ENCODE measurements at regions not wholly inside any gene's neighbourhood (a gene's known extent, or its start where the extent isn't known, plus 50 kb on each side); places are given as distances from the start of the nearest gene placed in this dataset.
"Not testable (repeated sequence)": the region's sequence is repeated elsewhere in the genome, so short reads cannot be mapped to it uniquely, and the experiment has no call there.

- DNase-seq: no peak
- intact Hi-C loops (cut with micrococcal nuclease): no loop called here
- H3K4me1 ChIP-seq (ENCODE audit: insufficient read depth, low read length): no peaks in the 10 kb centered on the region
- Mint-ChIP-seq H3K27me3 (no peaks in the 10 kb centered on the region), H3K4me1 (no peaks in the 10 kb centered on the region), H3K36me3 (no peaks in the 10 kb centered on the region), H3K9me3 (peaks cover 0 to 24% (median 9%) of the 10 kb centered on the region in 8 donors), H3K27ac (no peak overlapping the region), H3K4me3 (no peak overlapping the region)
- H3K9me3 ChIP-seq (ENCODE audit: control insufficient read depth in 1 of 2, low read length in 2 of 2): no peaks in the 10 kb centered on the region
- ChIA-PET CTCF (ENCODE audit: partially characterized antibody) (no interaction called here), POLR2A (ENCODE audit: partially characterized antibody) (no interaction called here)
- no peaks in the 10 kb centered on the region for H3K36me3 ChIP-seq (ENCODE audit: insufficient read depth, low read length)
- H3K27ac ChIP-seq (ENCODE audit: low read depth, low read length): no peak overlapping the region
- no peak overlapping the region for H3K4me3 ChIP-seq (ENCODE audit: low read length in 2 of 2)
- no peaks in the 10 kb centered on the region for H3K27me3 ChIP-seq (ENCODE audit: insufficient read depth, low read length)
These were observed 921.4 kb downstream of the MCTP2 start for GRCh38 chr15:95152741-95153140.

- H3K9me3 ChIP-seq (ENCODE audit: control insufficient read depth in 1 of 2, low read length in 2 of 2); H3K27me3 Mint-ChIP-seq; intact Hi-C loops (cut with micrococcal nuclease); H3K27ac Mint-ChIP-seq; H3K4me3 Mint-ChIP-seq; H3K4me1 ChIP-seq (ENCODE audit: insufficient read depth, low read length); H3K4me3 ChIP-seq (ENCODE audit: low read length in 2 of 2); H3K36me3 Mint-ChIP-seq; H3K36me3 ChIP-seq (ENCODE audit: insufficient read depth, low read length); H3K4me1 Mint-ChIP-seq; H3K27me3 ChIP-seq (ENCODE audit: insufficient read depth, low read length); DNase-seq; POLR2A ChIA-PET (ENCODE audit: partially characterized antibody); CTCF ChIA-PET (ENCODE audit: partially characterized antibody); H3K27ac ChIP-seq (ENCODE audit: low read depth, low read length): not testable (repeated sequence)
- peaks cover 0 to 24% (median 7%) of the 10 kb centered on the region in 8 donors for H3K9me3 Mint-ChIP-seq
These were observed 921.8 kb downstream of the MCTP2 start for GRCh38 chr15:95153201-95153600.

- no peak overlapping the region for H3K27ac Mint-ChIP-seq
- no peaks in the 10 kb centered on the region for H3K4me1 Mint-ChIP-seq
- intact Hi-C loops (cut with micrococcal nuclease): no loop called here
- no peaks in the 10 kb centered on the region for H3K36me3 Mint-ChIP-seq
- Histone ChIP-seq H3K27ac (ENCODE audit: low read depth, low read length) (no peak overlapping the region), H3K36me3 (ENCODE audit: insufficient read depth, low read length) (no peaks in the 10 kb centered on the region), H3K4me3 (ENCODE audit: low read length in 2 of 2) (no peak overlapping the region), H3K9me3 (ENCODE audit: control insufficient read depth in 1 of 2, low read length in 2 of 2) (no peaks in the 10 kb centered on the region), H3K4me1 (ENCODE audit: insufficient read depth, low read length) (no peaks in the 10 kb centered on the region), H3K27me3 (ENCODE audit: insufficient read depth, low read length) (no peaks in the 10 kb centered on the region)
- peaks cover 0 to 19% (median 3%) of the 10 kb centered on the region in 8 donors for H3K9me3 Mint-ChIP-seq
- no peak for DNase-seq
- H3K27me3 Mint-ChIP-seq: no peaks in the 10 kb centered on the region
- H3K4me3 Mint-ChIP-seq: no peak overlapping the region
- POLR2A ChIA-PET (ENCODE audit: partially characterized antibody): no interaction called here
- CTCF ChIA-PET (ENCODE audit: partially characterized antibody): no interaction called here
These were observed 929.0 kb downstream of the MCTP2 start for GRCh38 chr15:95160316-95160715.

- intact Hi-C loops (cut with micrococcal nuclease): no loop called here
- no peaks in the 10 kb centered on the region for H3K4me1 ChIP-seq (ENCODE audit: insufficient read depth, low read length)
- Mint-ChIP-seq H3K4me3 (no peak overlapping the region), H3K27me3 (no peaks in the 10 kb centered on the region), H3K36me3 (no peaks in the 10 kb centered on the region), H3K4me1 (no peaks in the 10 kb centered on the region), H3K27ac (no peak overlapping the region), H3K9me3 (peaks cover 0 to 12% (median 4%) of the 10 kb centered on the region in 8 donors)
- H3K27me3 ChIP-seq (ENCODE audit: insufficient read depth, low read length): no peaks in the 10 kb centered on the region
- H3K36me3 ChIP-seq (ENCODE audit: insufficient read depth, low read length): no peaks in the 10 kb centered on the region
- no peak overlapping the region for H3K4me3 ChIP-seq (ENCODE audit: low read length in 2 of 2)
- H3K9me3 ChIP-seq (ENCODE audit: control insufficient read depth in 1 of 2, low read length in 2 of 2): no peaks in the 10 kb centered on the region
- no peak overlapping the region for H3K27ac ChIP-seq (ENCODE audit: low read depth, low read length)
- ChIA-PET CTCF (ENCODE audit: partially characterized antibody) (no interaction called here), POLR2A (ENCODE audit: partially characterized antibody) (no interaction called here)
- DNase-seq: no peak
These were observed 930.7 kb downstream of the MCTP2 start for GRCh38 chr15:95162069-95162468.

GRCh38 chr15:95162531-95162930 lies 931.2 kb downstream of the MCTP2 start:
- no peak overlapping the region for H3K4me3 ChIP-seq (ENCODE audit: low read length in 2 of 2)
- H3K4me1 ChIP-seq (ENCODE audit: insufficient read depth, low read length): no peaks in the 10 kb centered on the region
- H3K27ac ChIP-seq (ENCODE audit: low read depth, low read length): no peak overlapping the region
- Mint-ChIP-seq H3K4me1 (no peaks in the 10 kb centered on the region), H3K36me3 (no peaks in the 10 kb centered on the region), H3K4me3 (no peak overlapping the region), H3K9me3 (peaks cover 0 to 11% (median 6%) of the 10 kb centered on the region in 8 donors), H3K27me3 (no peaks in the 10 kb centered on the region), H3K27ac (no peak overlapping the region)
- H3K27me3 ChIP-seq (ENCODE audit: insufficient read depth, low read length): no peaks in the 10 kb centered on the region
- no peak for DNase-seq
- intact Hi-C loops (cut with micrococcal nuclease): no loop called here
- no peaks in the 10 kb centered on the region for H3K36me3 ChIP-seq (ENCODE audit: insufficient read depth, low read length)
- H3K9me3 ChIP-seq (ENCODE audit: control insufficient read depth in 1 of 2, low read length in 2 of 2): no peaks in the 10 kb centered on the region
- POLR2A ChIA-PET (ENCODE audit: partially characterized antibody): no interaction called here
- CTCF ChIA-PET (ENCODE audit: partially characterized antibody): no interaction called here

GRCh38 chr15:95162967-95163531 lies 931.7 kb downstream of the MCTP2 start:
- no peak overlapping the region for H3K27ac ChIP-seq (ENCODE audit: low read depth, low read length)
- DNase-seq: no peak
- H3K9me3 Mint-ChIP-seq: peaks cover 0 to 11% (median 6%) of the 10 kb centered on the region in 8 donors
- no peak overlapping the region for H3K27ac Mint-ChIP-seq
- H3K9me3 ChIP-seq (ENCODE audit: control insufficient read depth in 1 of 2, low read length in 2 of 2): no peaks in the 10 kb centered on the region
- H3K36me3 ChIP-seq (ENCODE audit: insufficient read depth, low read length): no peaks in the 10 kb centered on the region
- H3K4me3 ChIP-seq (ENCODE audit: low read length in 2 of 2): no peak overlapping the region
- H3K4me3 Mint-ChIP-seq: no peak overlapping the region
- H3K36me3 Mint-ChIP-seq: no peaks in the 10 kb centered on the region
- ChIA-PET POLR2A (ENCODE audit: partially characterized antibody) (no interaction called here), CTCF (ENCODE audit: partially characterized antibody) (no interaction called here)
- H3K4me1 Mint-ChIP-seq: no peaks in the 10 kb centered on the region
- no peaks in the 10 kb centered on the region for H3K4me1 ChIP-seq (ENCODE audit: insufficient read depth, low read length)
- H3K27me3 ChIP-seq (ENCODE audit: insufficient read depth, low read length): no peaks in the 10 kb centered on the region
- intact Hi-C loops (cut with micrococcal nuclease): no loop called here
- H3K27me3 Mint-ChIP-seq: no peaks in the 10 kb centered on the region

- Mint-ChIP-seq H3K4me1 (no peaks in the 10 kb centered on the region), H3K27me3 (no peaks in the 10 kb centered on the region), H3K27ac (no peak overlapping the region), H3K9me3 (peaks cover under 1 to 9% (median 5%) of the 10 kb centered on the region in 8 donors), H3K4me3 (no peak overlapping the region), H3K36me3 (no peaks in the 10 kb centered on the region)
- DNase-seq: no peak
- Histone ChIP-seq H3K4me3 (ENCODE audit: low read length in 2 of 2) (no peak overlapping the region), H3K27me3 (ENCODE audit: insufficient read depth, low read length) (no peaks in the 10 kb centered on the region), H3K27ac (ENCODE audit: low read depth, low read length) (no peak overlapping the region), H3K36me3 (ENCODE audit: insufficient read depth, low read length) (no peaks in the 10 kb centered on the region), H3K9me3 (ENCODE audit: control insufficient read depth in 1 of 2, low read length in 2 of 2) (no peaks in the 10 kb centered on the region), H3K4me1 (ENCODE audit: insufficient read depth, low read length) (no peaks in the 10 kb centered on the region)
- POLR2A ChIA-PET (ENCODE audit: partially characterized antibody): no interaction called here
- CTCF ChIA-PET (ENCODE audit: partially characterized antibody): no interaction called here
- intact Hi-C loops (cut with micrococcal nuclease): no loop called here
These were observed 936.8 kb downstream of the MCTP2 start for GRCh38 chr15:95168152-95168551.

GRCh38 chr15:95168951-95169431 lies 937.6 kb downstream of the MCTP2 start:
- H3K27ac Mint-ChIP-seq: no peak overlapping the region
- no peak overlapping the region for H3K4me3 Mint-ChIP-seq
- POLR2A ChIA-PET (ENCODE audit: partially characterized antibody): no interaction called here
- no peaks in the 10 kb centered on the region for H3K36me3 Mint-ChIP-seq
- H3K4me1 Mint-ChIP-seq: no peaks in the 10 kb centered on the region
- Histone ChIP-seq H3K4me1 (ENCODE audit: insufficient read depth, low read length) (no peaks in the 10 kb centered on the region), H3K4me3 (ENCODE audit: low read length in 2 of 2) (no peak overlapping the region), H3K27ac (ENCODE audit: low read depth, low read length) (no peak overlapping the region), H3K36me3 (ENCODE audit: insufficient read depth, low read length) (no peaks in the 10 kb centered on the region), H3K9me3 (ENCODE audit: control insufficient read depth in 1 of 2, low read length in 2 of 2) (no peaks in the 10 kb centered on the region), H3K27me3 (ENCODE audit: insufficient read depth, low read length) (no peaks in the 10 kb centered on the region)
- peaks cover 0 to 9% (median 5%) of the 10 kb centered on the region in 8 donors for H3K9me3 Mint-ChIP-seq
- intact Hi-C loops (cut with micrococcal nuclease): no loop called here
- no peaks in the 10 kb centered on the region for H3K27me3 Mint-ChIP-seq
- no peak for DNase-seq
- CTCF ChIA-PET (ENCODE audit: partially characterized antibody): no interaction called here

Measured in CD4-positive, alpha-beta memory T cell (primary cell).